C4-2B (cell line): ENCODE measurements at regions not wholly inside any gene's neighbourhood (a gene's known extent, or its start where the extent isn't known, plus 50 kb on each side); places are given as distances from the start of the nearest gene placed in this dataset.

Experiments used
- H3K27ac ChIP-seq: fragments of 450-650 bp; 2 replicates; pipeline ENCODE4 v1.5.1; 2017
- ZFX ChIP-seq: fragments of 450-650 bp; IDR thresholded peaks from 2 replicates; pipeline ENCODE4 v1.6.1; 2017
- TF ChIP-seq, protein P1 (sequence below): fragments of 450-650 bp; conservative IDR thresholded peaks from 2 replicates; pipeline ENCODE4 v1.5.1; 2017; ENCODE audit warnings: mild to moderate bottlenecking

DNA sequence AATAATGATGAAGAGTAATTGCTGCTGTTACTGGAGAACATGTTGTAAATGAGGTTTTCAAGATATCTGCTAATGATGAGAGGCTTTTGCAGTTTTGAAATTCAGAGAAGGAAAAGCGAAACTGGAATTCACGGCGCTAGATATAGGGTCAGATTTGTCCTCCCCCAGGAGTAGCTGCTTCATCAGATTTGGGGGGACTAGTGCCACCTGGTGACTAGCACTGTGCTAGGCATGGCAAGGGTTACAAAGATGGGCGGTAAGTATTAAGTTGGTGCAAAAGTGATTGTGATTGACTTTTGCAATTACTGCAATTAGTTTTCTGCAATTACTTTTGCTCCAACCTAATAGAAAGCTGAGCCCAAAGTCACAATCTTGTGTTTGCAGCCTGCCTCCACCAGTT, 879.9 kb upstream of the TENM4 start:
- no peak overlapping the region for H3K27ac ChIP-seq
- no peak for TF ChIP-seq ZFX
- TF ChIP-seq, protein P1, sequence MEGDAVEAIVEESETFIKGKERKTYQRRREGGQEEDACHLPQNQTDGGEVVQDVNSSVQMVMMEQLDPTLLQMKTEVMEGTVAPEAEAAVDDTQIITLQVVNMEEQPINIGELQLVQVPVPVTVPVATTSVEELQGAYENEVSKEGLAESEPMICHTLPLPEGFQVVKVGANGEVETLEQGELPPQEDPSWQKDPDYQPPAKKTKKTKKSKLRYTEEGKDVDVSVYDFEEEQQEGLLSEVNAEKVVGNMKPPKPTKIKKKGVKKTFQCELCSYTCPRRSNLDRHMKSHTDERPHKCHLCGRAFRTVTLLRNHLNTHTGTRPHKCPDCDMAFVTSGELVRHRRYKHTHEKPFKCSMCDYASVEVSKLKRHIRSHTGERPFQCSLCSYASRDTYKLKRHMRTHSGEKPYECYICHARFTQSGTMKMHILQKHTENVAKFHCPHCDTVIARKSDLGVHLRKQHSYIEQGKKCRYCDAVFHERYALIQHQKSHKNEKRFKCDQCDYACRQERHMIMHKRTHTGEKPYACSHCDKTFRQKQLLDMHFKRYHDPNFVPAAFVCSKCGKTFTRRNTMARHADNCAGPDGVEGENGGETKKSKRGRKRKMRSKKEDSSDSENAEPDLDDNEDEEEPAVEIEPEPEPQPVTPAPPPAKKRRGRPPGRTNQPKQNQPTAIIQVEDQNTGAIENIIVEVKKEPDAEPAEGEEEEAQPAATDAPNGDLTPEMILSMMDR = peak; percentile 69

GRCh38 chr11:80320226-80320625, 879.4 kb upstream of the TENM4 start:
- H3K27ac ChIP-seq = no peak overlapping the region
- no peak for TF ChIP-seq ZFX
- TF ChIP-seq, protein P1 = no peak

- no peak overlapping the region for H3K27ac ChIP-seq
- TF ChIP-seq, protein P1 = no peak
- TF ChIP-seq ZFX = no peak
These were observed 876.8 kb upstream of the TENM4 start for GRCh38 chr11:80317612-80318011.

DNA sequence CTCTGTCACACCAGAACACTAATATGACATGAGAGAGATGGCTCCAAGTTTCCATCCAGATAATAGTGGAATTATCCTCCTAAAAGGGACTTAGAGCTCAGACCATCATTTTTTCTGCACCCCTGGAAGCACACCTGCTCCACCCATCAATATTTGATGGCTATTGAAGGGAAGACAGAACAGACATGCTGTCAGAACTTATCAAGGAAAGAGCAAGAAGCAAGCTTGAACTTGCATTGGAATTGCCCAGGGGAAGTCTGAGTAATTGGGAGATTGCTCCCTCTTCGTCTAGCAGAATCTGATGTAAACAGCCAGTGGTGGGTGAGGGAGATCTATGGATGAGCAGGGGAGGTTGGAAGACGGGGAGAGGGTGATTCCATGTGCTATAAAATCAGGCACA, 874.4 kb upstream of the TENM4 start:
- TF ChIP-seq, protein P1 = no peak
- no peak overlapping the region for H3K27ac ChIP-seq

DNA sequence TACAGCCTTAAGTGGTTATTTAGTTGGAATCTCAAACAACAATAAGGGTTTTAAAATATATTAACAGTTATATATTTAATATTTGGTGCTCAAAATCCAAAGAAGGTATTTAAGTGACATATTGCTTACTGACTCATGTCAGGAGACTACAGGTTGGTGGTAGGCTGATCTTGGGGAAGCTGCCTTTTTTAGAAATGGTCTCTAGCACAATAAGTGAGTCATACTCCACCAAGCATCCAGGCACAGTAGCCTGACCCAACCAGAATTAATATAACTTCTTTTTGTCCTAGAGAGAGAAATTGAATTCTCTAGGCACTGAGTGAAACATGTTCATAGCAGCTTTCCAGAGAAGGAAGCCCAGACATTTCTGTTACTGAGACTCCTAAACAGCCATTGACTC, 868.5 kb upstream of the TENM4 start:
- no peak overlapping the region for H3K27ac ChIP-seq

DNA sequence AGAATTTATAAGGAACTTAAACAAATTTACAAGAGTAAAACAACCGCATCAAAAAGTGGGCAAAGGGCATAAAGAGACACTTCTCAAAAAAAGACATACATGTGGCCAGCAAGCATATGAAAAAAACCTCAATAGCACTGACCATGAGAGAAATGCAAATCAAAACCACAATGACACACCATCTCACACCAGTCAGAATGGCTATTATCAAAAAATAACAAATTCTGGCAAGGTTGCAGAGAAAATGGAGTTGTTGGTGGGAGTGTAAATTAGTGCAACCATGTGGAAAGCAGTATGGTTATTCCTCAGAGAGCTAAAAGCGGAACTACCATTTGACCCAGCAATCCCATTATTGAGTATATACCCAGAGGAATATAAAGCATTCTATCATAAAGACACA, 866.8 kb upstream of the TENM4 start:
- H3K27ac ChIP-seq = no peak overlapping the region
- no peak for TF ChIP-seq ZFX
- TF ChIP-seq, protein P1 = no peak

More for the DNA sequence above, 868.5 kb upstream of the TENM4 start:
- no peak for TF ChIP-seq ZFX
- TF ChIP-seq, protein P1 = no peak

GRCh38 chr11:80297858-80298632, 857.2 kb upstream of the TENM4 start:
- no peak for TF ChIP-seq ZFX
- TF ChIP-seq, protein P1 = no peak
- H3K27ac ChIP-seq = no peak overlapping the region
